HCT116 (cell line): ENCODE measurements at regions not wholly inside any gene's neighbourhood (a gene's known extent, or its start where the extent isn't known, plus 50 kb on each side); places are given as distances from the start of the nearest gene placed in this dataset.

Experiments used
- ATAC-seq: fragments of 200-7000 bp; cut with Tn5 transposase; 2 replicates; pipeline ENCODE4 v1.9.1; 2020; ENCODE audit warnings: mild to moderate bottlenecking, moderate library complexity
- BruUV-seq: library from RNA; stranded (reverse); fragments of 400-500 nt; replicated peaks from 2 replicates; lab custom pipeline; 2021; lab: Mats Ljungman, UMichigan
- CTCF ChIA-PET: fragments of 300-600 bp; sonication (Branson Sonifier 250); formaldehyde crosslinking; loops from one replicate; lab custom pipeline; 2021; ENCODE audit warnings: antibody characterized with exemption; lab: Charles Lee
- POLR2A ChIA-PET: fragments of 300-600, 350-600 bp; sonication (Branson Sonifier 250); formaldehyde crosslinking; loops from one replicate; lab custom pipeline; 2021; ENCODE audit warnings: antibody characterized with exemption; lab: Charles Lee
- RAD21 ChIA-PET, 2 experiments: fragments of 300-600 bp; sonication (Branson Sonifier 250); formaldehyde crosslinking; loops; one replicate each; lab custom pipeline; 2023; ENCODE audit warnings: low total read pairs in 2 of 2; ENCODE audit not compliant: uncharacterized antibody in 2 of 2, unreplicated experiment in 2 of 2, low non-redundant PET in 1 of 2; lab: Charles Lee
- DNase-seq: peaks from one replicate; pipeline ENCODE4 v3.0.0-alpha.2; 2010; ENCODE audit warnings: low read depth, low spot score
- H2AFZ ChIP-seq: fragments of 200-600 bp; shearing (Covaris generic), sonication (generic); 2 replicates; pipeline ENCODE4 v1.6.1; 2017; ENCODE audit warnings: low read depth, mixed run types, mixed read lengths, antibody characterized with exemption, low read length; ENCODE audit not compliant: poor library complexity, severe bottlenecking
- H3K27ac ChIP-seq: 2 replicates; pipeline ENCODE4 v1.5.1; 2012; ENCODE audit warnings: low read depth, low read length
- H3K27me3 ChIP-seq: fragments of 200-600 bp; sonication (generic); 2 replicates; pipeline ENCODE4 v1.6.1; 2016; ENCODE audit warnings: mixed run types, low read length, mixed read lengths; ENCODE audit not compliant: insufficient read depth
- H3K36me3 ChIP-seq, 2 experiments: fragments of 200-500 bp in 1 of 2; fragments of 200-600 bp in 1 of 2; sonication (Bioruptor generic) in 1 of 2; sonication (generic) in 1 of 2; 2 replicates each; pipeline versions ENCODE4 v1.5.1 to v1.6.1; 2014 to 2016; ENCODE audit warnings: low read length in 2 of 2, inconsistent platforms in 1 of 2, mixed read lengths in 1 of 2, mixed run types in 1 of 2; ENCODE audit not compliant: insufficient read depth in 2 of 2, control insufficient read depth in 1 of 2
- H3K4me1 ChIP-seq, 2 experiments: fragments of 200-600 bp in 1 of 2; sonication (generic) in 1 of 2; 2 replicates each; pipeline versions ENCODE4 v1.5.1 to v1.6.1; 2012 to 2017; ENCODE audit warnings: low read length in 2 of 2, inconsistent platforms in 1 of 2, mild to moderate bottlenecking in 1 of 2, mixed read lengths in 1 of 2, mixed run types in 1 of 2, moderate library complexity in 1 of 2; ENCODE audit not compliant: insufficient read depth in 2 of 2, control insufficient read depth in 1 of 2
- H3K4me2 ChIP-seq: fragments of 200-600 bp; sonication (generic); 2 replicates; pipeline ENCODE4 v1.6.1; 2017; ENCODE audit warnings: mixed run types, low read length, mixed read lengths
- H3K4me3 ChIP-seq, 2 experiments: fragments of 200-600 bp in 1 of 2; sonication (generic) in 1 of 2; replicated peaks in 1 of 2; 2 replicates each; pipeline ENCODE4 v1.5.1; 2011 to 2016; ENCODE audit warnings: low read length in 2 of 2, control low read depth in 1 of 2, low read depth in 1 of 2, mild to moderate bottlenecking in 1 of 2, mixed read lengths in 1 of 2, mixed run types in 1 of 2
- H3K79me2 ChIP-seq: fragments of 200-600 bp; sonication (generic); 2 replicates; pipeline ENCODE4 v1.6.1; 2017; ENCODE audit warnings: mild to moderate bottlenecking, mixed run types, low read length, moderate library complexity, mixed read lengths; ENCODE audit not compliant: insufficient read depth
- H3K9ac ChIP-seq: fragments of 200-600 bp; sonication (generic); 2 replicates; pipeline ENCODE4 v1.6.1; 2016; ENCODE audit warnings: low read length, mixed read lengths
- H3K9me2 ChIP-seq: fragments of 200-600 bp; sonication (generic), shearing (Covaris generic); 2 replicates; pipeline ENCODE4 v1.6.1; 2017; ENCODE audit warnings: mixed run types, mild to moderate bottlenecking, moderate library complexity; ENCODE audit not compliant: insufficient read depth
- H3K9me3 ChIP-seq, 2 experiments: fragments of 200-500 bp in 1 of 2; fragments of 200-600 bp in 1 of 2; sonication (Bioruptor generic) in 1 of 2; sonication (generic) in 1 of 2; 2 replicates each; pipeline ENCODE4 v1.6.1; 2014 to 2017; ENCODE audit warnings: low read length in 2 of 2, mixed read lengths in 2 of 2, inconsistent platforms in 1 of 2, low read depth in 1 of 2, mild to moderate bottlenecking in 1 of 2, mixed run types in 1 of 2, moderate library complexity in 1 of 2; ENCODE audit not compliant: control insufficient read depth in 1 of 2, insufficient read depth in 1 of 2
- H4K20me1 ChIP-seq: fragments of 200-600 bp; sonication (generic), shearing (Covaris generic); 2 replicates; pipeline ENCODE4 v1.6.1; 2017; ENCODE audit warnings: mixed run types, mild to moderate bottlenecking, moderate library complexity; ENCODE audit not compliant: insufficient read depth
- CBX3 ChIP-seq: IDR thresholded peaks from 2 replicates; pipeline ENCODE4 v1.6.1; 2012; ENCODE audit warnings: low read depth
- CEBPB ChIP-seq: IDR thresholded peaks from 2 replicates; pipeline ENCODE4 v1.6.1; 2012; ENCODE audit warnings: low read depth
- EGR1 ChIP-seq: IDR thresholded peaks from 2 replicates; pipeline ENCODE4 v1.6.1; 2012; ENCODE audit warnings: low read depth
- EZH2phosphoT487 ChIP-seq: fragments of 200-600 bp; IDR thresholded peaks from 2 replicates; pipeline ENCODE4 v1.6.1; 2018; ENCODE audit warnings: antibody characterized with exemption, borderline replicate concordance
- FOSL1 ChIP-seq: IDR thresholded peaks from 2 replicates; pipeline ENCODE4 v1.6.1; 2012; ENCODE audit warnings: low read depth
- POLR2AphosphoS5 ChIP-seq: IDR thresholded peaks from 2 replicates; pipeline ENCODE4 v1.6.1; 2011; ENCODE audit warnings: mild to moderate bottlenecking, low read depth, low read length, moderate library complexity
- RAD21 ChIP-seq: IDR thresholded peaks from 2 replicates; pipeline ENCODE4 v1.6.1; 2012; ENCODE audit warnings: low read depth, mild to moderate bottlenecking
- ZNF274 ChIP-seq: fragments of 200-500 bp; sonication (Bioruptor generic); IDR thresholded peaks from 2 replicates; pipeline ENCODE4 v1.6.1; 2014; ENCODE audit warnings: mild to moderate bottlenecking, low read depth, low read length, inconsistent platforms
- intact Hi-C: fragments of 100-400 bp; cut with micrococcal nuclease; formaldehyde crosslinking; loops from 2 replicates; pipeline ENCODE4 v1.10.0; 2022
- TF ChIP-seq, protein P1 (sequence below): IDR thresholded peaks from 2 replicates; pipeline ENCODE4 v1.6.1; 2012
- TF ChIP-seq, protein P2 (sequence below): IDR thresholded peaks from 2 replicates; pipeline ENCODE4 v1.6.1; 2011; ENCODE audit warnings: mild to moderate bottlenecking, low read length, moderate library complexity; ENCODE audit not compliant: insufficient replicate concordance; ENCODE audit errors: extremely low read depth

DNA sequence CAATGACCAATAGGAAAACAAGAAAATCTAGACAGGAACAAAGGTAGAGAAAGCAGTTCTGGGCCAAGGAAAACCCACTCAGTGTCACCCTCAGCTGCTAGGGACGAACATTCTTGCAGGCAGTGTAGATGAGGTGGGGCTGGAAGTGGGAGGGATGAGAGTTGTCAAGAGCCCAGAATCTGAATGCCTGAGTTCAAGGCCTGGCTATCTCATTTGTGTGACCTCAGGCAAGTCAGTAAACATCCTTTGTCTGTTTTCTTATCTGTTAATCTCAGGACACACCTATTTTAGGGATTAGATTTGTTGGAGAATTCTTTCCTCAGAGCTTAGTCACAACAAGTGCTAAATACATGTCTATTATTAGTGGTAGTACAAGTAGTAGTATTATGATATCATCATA lies 50.9 kb upstream of the KIF16B start:
- CTCF ChIA-PET = no interaction called here

More for the DNA sequence above, 50.9 kb upstream of the KIF16B start:
- no peaks in the 10 kb centered on the region for H3K9me3 ChIP-seq
- POLR2A ChIA-PET = no interaction called here
- TF ChIP-seq EZH2phosphoT487 = no peak
- TF ChIP-seq, protein P1, sequence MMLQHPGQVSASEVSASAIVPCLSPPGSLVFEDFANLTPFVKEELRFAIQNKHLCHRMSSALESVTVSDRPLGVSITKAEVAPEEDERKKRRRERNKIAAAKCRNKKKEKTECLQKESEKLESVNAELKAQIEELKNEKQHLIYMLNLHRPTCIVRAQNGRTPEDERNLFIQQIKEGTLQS = no peak
- TF ChIP-seq, protein P2, sequence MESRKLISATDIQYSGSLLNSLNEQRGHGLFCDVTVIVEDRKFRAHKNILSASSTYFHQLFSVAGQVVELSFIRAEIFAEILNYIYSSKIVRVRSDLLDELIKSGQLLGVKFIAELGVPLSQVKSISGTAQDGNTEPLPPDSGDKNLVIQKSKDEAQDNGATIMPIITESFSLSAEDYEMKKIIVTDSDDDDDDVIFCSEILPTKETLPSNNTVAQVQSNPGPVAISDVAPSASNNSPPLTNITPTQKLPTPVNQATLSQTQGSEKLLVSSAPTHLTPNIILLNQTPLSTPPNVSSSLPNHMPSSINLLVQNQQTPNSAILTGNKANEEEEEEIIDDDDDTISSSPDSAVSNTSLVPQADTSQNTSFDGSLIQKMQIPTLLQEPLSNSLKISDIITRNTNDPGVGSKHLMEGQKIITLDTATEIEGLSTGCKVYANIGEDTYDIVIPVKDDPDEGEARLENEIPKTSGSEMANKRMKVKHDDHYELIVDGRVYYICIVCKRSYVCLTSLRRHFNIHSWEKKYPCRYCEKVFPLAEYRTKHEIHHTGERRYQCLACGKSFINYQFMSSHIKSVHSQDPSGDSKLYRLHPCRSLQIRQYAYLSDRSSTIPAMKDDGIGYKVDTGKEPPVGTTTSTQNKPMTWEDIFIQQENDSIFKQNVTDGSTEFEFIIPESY = no peak
- no peak for TF ChIP-seq EGR1
- TF ChIP-seq RAD21 = no peak
- no peak for TF ChIP-seq ZNF274
- no peak for TF ChIP-seq CBX3
- TF ChIP-seq POLR2AphosphoS5 = no peak
- no peak for TF ChIP-seq FOSL1
- no peak for TF ChIP-seq CEBPB
- H4K20me1 ChIP-seq = no peaks in the 10 kb centered on the region
- H3K36me3 ChIP-seq = no peaks in the 10 kb centered on the region
- H2AFZ ChIP-seq = no peak overlapping the region
- DNase-seq (no peak), ATAC-seq (no peak)
- RAD21 ChIA-PET = no interaction called here
- no peaks in the 10 kb centered on the region for H3K79me2 ChIP-seq
- H3K9me2 ChIP-seq = no peaks in the 10 kb centered on the region
- no peak overlapping the region for H3K27ac ChIP-seq
- no TSS peak for BruUV-seq
- no peak overlapping the region for H3K4me3 ChIP-seq
- intact Hi-C loops = no loop called here
- H3K4me2 ChIP-seq = no peak overlapping the region
- no peaks in the 10 kb centered on the region; a peak in 1 of 4 replicates for H3K4me1 ChIP-seq
- H3K9ac ChIP-seq = no peak overlapping the region
- no peaks in the 10 kb centered on the region for H3K27me3 ChIP-seq
